K562 (cell line): ENCODE measurements at regions not wholly inside any gene's neighbourhood (a gene's known extent, or its start where the extent isn't known, plus 50 kb on each side); places are given as distances from the start of the nearest gene placed in this dataset.
A peak's percentile ranks its signal among the peaks of the same experiment; 100 is the strongest.

Source experiments
- BHLHE40 ChIP-seq: IDR thresholded peaks from 2 replicates; pipeline ENCODE4 v1.6.1; 2011; ENCODE audit warnings: low read length, improper control_type of control experiment
- CHAMP1 ChIP-seq: fragments of 450-650 bp; IDR thresholded peaks from 2 replicates; pipeline ENCODE4 v1.6.1; 2016; ENCODE audit warnings: mild to moderate bottlenecking
- CTCFL ChIP-seq: IDR thresholded peaks from 2 replicates; pipeline ENCODE4 v1.6.1; 2011; ENCODE audit warnings: borderline replicate concordance, low read depth, mild to moderate bottlenecking, moderate library complexity, low read length; ENCODE audit not compliant: insufficient read depth, poor library complexity, severe bottlenecking
- GATA2 ChIP-seq: sonication (generic); formaldehyde crosslinking; IDR thresholded peaks from 2 replicates; pipeline ENCODE4 v1.4.0; 2020; ENCODE audit warnings: mild to moderate bottlenecking, missing genetic modification reagents
- HDAC8 ChIP-seq: fragments of 450-650 bp; IDR thresholded peaks from 2 replicates; pipeline ENCODE4 v1.6.1; 2016; ENCODE audit warnings: mild to moderate bottlenecking, missing genetic modification characterization, moderate library complexity, missing compliant biosample characterization
- JUN ChIP-seq, 2 experiments: sonication (generic) in 1 of 2; formaldehyde crosslinking in 1 of 2; IDR thresholded peaks; 2 replicates each; pipeline versions ENCODE4 v1.6.1 to v1.8.0; 2012 to 2022; ENCODE audit warnings: borderline replicate concordance in 2 of 2, mild to moderate bottlenecking in 2 of 2, improper control_type of control experiment in 1 of 2, low read depth in 1 of 2, low read length in 1 of 2, missing genetic modification reagents in 1 of 2
- MEF2A ChIP-seq: IDR thresholded peaks from 2 replicates; pipeline ENCODE4 v1.6.1; 2011; ENCODE audit warnings: low read depth, mild to moderate bottlenecking, low read length, moderate library complexity; ENCODE audit not compliant: control insufficient read depth
- NCOA1 ChIP-seq: fragments of 450-650 bp; IDR thresholded peaks from 2 replicates; pipeline ENCODE4 v1.6.1; 2016; ENCODE audit warnings: low read depth
- NCOA6 ChIP-seq: fragments of 450-650 bp; IDR thresholded peaks from 2 replicates; pipeline ENCODE4 v1.6.1; 2017; ENCODE audit warnings: mild to moderate bottlenecking
- NFRKB ChIP-seq: fragments of 450-650 bp; IDR thresholded peaks from 2 replicates; pipeline ENCODE4 v1.6.1; 2016; ENCODE audit warnings: low read depth
- NR2F6 ChIP-seq: fragments of 450-650 bp; formaldehyde crosslinking; IDR thresholded peaks from 2 replicates; pipeline ENCODE4 v1.4.0; 2020; ENCODE audit warnings: mild to moderate bottlenecking
- NRF1 ChIP-seq, 2 experiments: fragments of 450-650 bp; IDR thresholded peaks in 1 of 2; conservative IDR thresholded peaks in 1 of 2; 2 replicates each; pipeline ENCODE4 v1.6.1; 2014; ENCODE audit warnings: mild to moderate bottlenecking in 2 of 2
- PATZ1 ChIP-seq: fragments of 250-450 bp; sonication (Bioruptor Pico); IDR thresholded peaks from 2 replicates; pipeline ENCODE4 v1.5.0; 2020; ENCODE audit warnings: mild to moderate bottlenecking, borderline replicate concordance
- PHB ChIP-seq: fragments of 250-450 bp; sonication (Bioruptor Pico); IDR thresholded peaks from 2 replicates; pipeline ENCODE4 v1.5.0; 2021
- TAF1 ChIP-seq: IDR thresholded peaks from 2 replicates; pipeline ENCODE4 v1.6.1; 2011; ENCODE audit warnings: mild to moderate bottlenecking, low read length, moderate library complexity; ENCODE audit not compliant: insufficient read depth, control insufficient read depth, severe bottlenecking; ENCODE audit errors: extremely low read depth
- TBL1XR1 ChIP-seq, 2 experiments: IDR thresholded peaks; 2 replicates each; pipeline ENCODE4 v1.6.1; 2012; ENCODE audit warnings: improper control_type of control experiment in 2 of 2, low read length in 2 of 2, mild to moderate bottlenecking in 1 of 2
- XRCC5 ChIP-seq: fragments of 200-400 bp; formaldehyde crosslinking; IDR thresholded peaks from 2 replicates; pipeline ENCODE4 v1.6.1; 2017; ENCODE audit warnings: low read depth, mild to moderate bottlenecking, low read length
- ZNF239 ChIP-seq: fragments of 250-450 bp; sonication (Bioruptor Pico); IDR thresholded peaks from 2 replicates; pipeline ENCODE4 v1.4.0; 2020; ENCODE audit warnings: mild to moderate bottlenecking
- ZNF311 ChIP-seq: fragments of 250-450 bp; sonication (Bioruptor Pico); IDR thresholded peaks from 2 replicates; pipeline ENCODE4 v1.4.0; 2020; ENCODE audit warnings: mild to moderate bottlenecking, moderate library complexity
- ZZZ3 ChIP-seq: fragments of 450-650 bp; IDR thresholded peaks from 2 replicates; pipeline ENCODE4 v1.6.1; 2016; ENCODE audit warnings: antibody characterized with exemption, mild to moderate bottlenecking, moderate library complexity

- 0 out of 2 replicates have a peak, but pooled peaks have one; percentile 6 for TF ChIP-seq CHAMP1
- TF ChIP-seq NFRKB: 0 out of 2 replicates have a peak, but pooled peaks have one; percentile 8
- TF ChIP-seq PHB (CRISPR knock-in tag): no peak
- peak; percentile 23 for TF ChIP-seq TAF1
- no peak for TF ChIP-seq NCOA6
- no peak for TF ChIP-seq XRCC5
- TF ChIP-seq CTCFL: no peak
- TF ChIP-seq TBL1XR1 (IDR thresholded peaks at IDR 0.05; ENCODE audit: low read length in 2 of 2): 0 out of 4 replicates have a peak, but pooled peaks of 1 of the 2 experiments have one; percentile 15
- TF ChIP-seq HDAC8: no peak
- peak; percentile 66; the same call in 1 of the 2 replicates for TF ChIP-seq BHLHE40
- no peak for TF ChIP-seq ZNF239 (CRISPR knock-in tag)
- TF ChIP-seq NR2F6: no peak
- no peak for TF ChIP-seq ZZZ3
- TF ChIP-seq NRF1 (conservative IDR thresholded peaks at IDR 0.05 in 1 of 2, IDR thresholded peaks at IDR 0.05 in 1 of 2): 0 out of 4 replicates have a peak, but pooled peaks of 1 of the 2 experiments have one; percentile 2
- peak; percentile 31; the same call in 1 of the 2 replicates for TF ChIP-seq JUN (IDR thresholded peaks at IDR 0.05; ENCODE audit: borderline replicate concordance, low read depth, low read length)
- no peak for TF ChIP-seq JUN (CRISPR knock-in tag; IDR thresholded peaks at IDR 0.05; ENCODE audit: borderline replicate concordance)
- no peak for TF ChIP-seq PATZ1 (CRISPR knock-in tag)
- 0 out of 2 replicates have a peak, but pooled peaks have one; percentile 9 for TF ChIP-seq NCOA1
- no peak; the same call in 1 of the 2 replicates for TF ChIP-seq GATA2 (CRISPR knock-in tag)
- TF ChIP-seq ZNF311 (CRISPR knock-in tag): no peak
- TF ChIP-seq MEF2A: no peak
Observed at GRCh38 chr4:126916626-126917140, 716.1 kb upstream of the INTU start (continued).
